Stomach (tissue), 4 donors: ENCODE measurements at regions not wholly inside any gene's neighbourhood (a gene's known extent, or its start where the extent isn't known, plus 50 kb on each side); places are given as distances from the start of the nearest gene placed in this dataset.

ENCODE experiments used
- POLR2A ChIP-seq, 4 donors: fragments of 450-650 bp; IDR thresholded peaks; one replicate each; pipeline ENCODE4 v1.6.1; 2016; ENCODE audit warnings: antibody characterized with exemption in 4 of 4, control low read depth in 2 of 4, mild to moderate bottlenecking in 1 of 4, moderate library complexity in 1 of 4
- TF ChIP-seq, protein P1 (sequence below), 7 experiments: fragments of 450-650 bp in 4 of 7; fragments of 200-600 bp in 3 of 7; sonication (generic) in 3 of 7; IDR thresholded peaks; one replicate each; pipeline ENCODE4 v1.5.1; 2016 to 2019; ENCODE audit warnings: antibody characterized with exemption in 7 of 7, control low read depth in 2 of 7, mild to moderate bottlenecking in 1 of 7

DNA sequence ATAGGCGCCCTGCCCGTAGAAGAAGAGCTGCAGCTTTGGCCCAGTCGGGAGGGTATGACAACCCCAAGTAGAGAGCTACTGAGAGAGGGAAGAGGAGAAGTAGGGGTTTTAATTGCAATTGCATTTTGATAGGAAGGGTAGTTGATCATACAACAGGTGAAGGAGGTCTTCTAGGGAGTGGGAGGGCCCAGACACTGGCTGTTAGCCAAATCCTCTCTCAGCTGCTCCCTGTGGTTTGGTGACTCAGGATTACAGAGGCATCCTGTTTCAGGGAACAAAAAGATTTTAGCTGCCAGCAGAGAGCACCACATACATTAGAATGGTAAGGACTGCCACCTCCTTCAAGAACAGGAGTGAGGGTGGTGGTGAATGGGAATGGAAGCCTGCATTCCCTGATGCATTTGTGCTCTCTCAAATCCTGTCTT is 408.9 kb upstream of the THBS1 start:
- TF ChIP-seq, protein P1, sequence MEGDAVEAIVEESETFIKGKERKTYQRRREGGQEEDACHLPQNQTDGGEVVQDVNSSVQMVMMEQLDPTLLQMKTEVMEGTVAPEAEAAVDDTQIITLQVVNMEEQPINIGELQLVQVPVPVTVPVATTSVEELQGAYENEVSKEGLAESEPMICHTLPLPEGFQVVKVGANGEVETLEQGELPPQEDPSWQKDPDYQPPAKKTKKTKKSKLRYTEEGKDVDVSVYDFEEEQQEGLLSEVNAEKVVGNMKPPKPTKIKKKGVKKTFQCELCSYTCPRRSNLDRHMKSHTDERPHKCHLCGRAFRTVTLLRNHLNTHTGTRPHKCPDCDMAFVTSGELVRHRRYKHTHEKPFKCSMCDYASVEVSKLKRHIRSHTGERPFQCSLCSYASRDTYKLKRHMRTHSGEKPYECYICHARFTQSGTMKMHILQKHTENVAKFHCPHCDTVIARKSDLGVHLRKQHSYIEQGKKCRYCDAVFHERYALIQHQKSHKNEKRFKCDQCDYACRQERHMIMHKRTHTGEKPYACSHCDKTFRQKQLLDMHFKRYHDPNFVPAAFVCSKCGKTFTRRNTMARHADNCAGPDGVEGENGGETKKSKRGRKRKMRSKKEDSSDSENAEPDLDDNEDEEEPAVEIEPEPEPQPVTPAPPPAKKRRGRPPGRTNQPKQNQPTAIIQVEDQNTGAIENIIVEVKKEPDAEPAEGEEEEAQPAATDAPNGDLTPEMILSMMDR (IDR thresholded peaks at IDR 0.05), result peak in 4 of 7 experiments; percentile 10 to 65 (median 48)
- TF ChIP-seq POLR2A (IDR thresholded peaks at IDR 0.05), result no peak
